MM.1S (cell line): ENCODE measurements at regions not wholly inside any gene's neighbourhood (a gene's known extent, or its start where the extent isn't known, plus 50 kb on each side); places are given as distances from the start of the nearest gene placed in this dataset.

Experiments
- DNase-seq: peaks from one replicate; pipeline ENCODE4 v3.0.0-alpha.2; 2015
- H2AFZ ChIP-seq: fragments of 300-600 bp; sonication (generic); 2 replicates; pipeline ENCODE4 v1.6.0; 2016; ENCODE audit warnings: antibody characterized with exemption, low read length
- H3F3A ChIP-seq: fragments of 300-600 bp; sonication (generic); 2 replicates; pipeline ENCODE4 v1.6.1; 2016; ENCODE audit warnings: mild to moderate bottlenecking, antibody characterized with exemption, low read length, moderate library complexity, mixed read lengths; ENCODE audit not compliant: insufficient read depth
- H3K27ac ChIP-seq: fragments of 300-600 bp; sonication (generic); 2 replicates; pipeline ENCODE4 v1.5.1; 2016; ENCODE audit warnings: mild to moderate bottlenecking, low read length
- H3K27me3 ChIP-seq: fragments of 300-600 bp; sonication (generic); replicated peaks from 2 replicates; pipeline ENCODE4 v1.6.0; 2016; ENCODE audit warnings: low read length; ENCODE audit not compliant: insufficient read depth
- H3K36me3 ChIP-seq: fragments of 300-600 bp; sonication (generic); replicated peaks from 2 replicates; pipeline ENCODE4 v1.6.1; 2016; ENCODE audit warnings: mild to moderate bottlenecking, low read length, mixed read lengths; ENCODE audit not compliant: insufficient read depth
- H3K4me1 ChIP-seq: fragments of 300-600 bp; sonication (generic); 2 replicates; pipeline ENCODE4 v1.6.1; 2016; ENCODE audit warnings: low read length, mixed read lengths
- H3K4me2 ChIP-seq: fragments of 300-600 bp; sonication (generic); 2 replicates; pipeline ENCODE4 v1.6.0; 2016; ENCODE audit warnings: low read depth, low read length
- H3K4me3 ChIP-seq: fragments of 300-600 bp; sonication (generic); 2 replicates; pipeline ENCODE4 v1.5.1; 2016; ENCODE audit warnings: low read length, mixed read lengths
- H3K79me2 ChIP-seq: fragments of 300-600 bp; sonication (generic); 2 replicates; pipeline ENCODE4 v1.6.1; 2016; ENCODE audit warnings: mixed run types, low read length, mixed read lengths
- H3K9ac ChIP-seq: fragments of 300-600 bp; sonication (generic); 2 replicates; pipeline ENCODE4 v1.6.1; 2016; ENCODE audit warnings: low read length, mixed read lengths
- H3K9me2 ChIP-seq: fragments of 300-600 bp; sonication (generic); replicated peaks from 2 replicates; pipeline ENCODE4 v1.6.1; 2016; ENCODE audit warnings: mild to moderate bottlenecking, low read length, mixed read lengths; ENCODE audit not compliant: insufficient read depth
- H3K9me3 ChIP-seq: fragments of 300-600 bp; sonication (generic); replicated peaks from 2 replicates; pipeline ENCODE4 v1.6.1; 2016; ENCODE audit warnings: mild to moderate bottlenecking, low read length, mixed read lengths; ENCODE audit not compliant: insufficient read depth
- H4K20me1 ChIP-seq: fragments of 300-600 bp; sonication (generic); 2 replicates; pipeline ENCODE4 v1.6.1; 2016; ENCODE audit warnings: mild to moderate bottlenecking, low read length, moderate library complexity, mixed read lengths; ENCODE audit not compliant: insufficient read depth
- EZH2 ChIP-seq: fragments of 300-600 bp; sonication (generic); optimal IDR thresholded peaks from 2 replicates; pipeline ENCODE3; 2017; ENCODE audit warnings: low read depth, mild to moderate bottlenecking, antibody characterized with exemption, low read length, mixed read lengths
- EZH2phosphoT487 ChIP-seq: fragments of 300-600 bp; sonication (generic); IDR thresholded peaks from 2 replicates; pipeline ENCODE4 v1.6.1; 2018; ENCODE audit warnings: antibody characterized with exemption, low read length
- TF ChIP-seq, protein P1 (sequence below): fragments of 300-600 bp; sonication (generic); IDR thresholded peaks from 2 replicates; pipeline ENCODE4 v1.5.1; 2016; ENCODE audit warnings: antibody characterized with exemption, low read length, mixed read lengths

DNA sequence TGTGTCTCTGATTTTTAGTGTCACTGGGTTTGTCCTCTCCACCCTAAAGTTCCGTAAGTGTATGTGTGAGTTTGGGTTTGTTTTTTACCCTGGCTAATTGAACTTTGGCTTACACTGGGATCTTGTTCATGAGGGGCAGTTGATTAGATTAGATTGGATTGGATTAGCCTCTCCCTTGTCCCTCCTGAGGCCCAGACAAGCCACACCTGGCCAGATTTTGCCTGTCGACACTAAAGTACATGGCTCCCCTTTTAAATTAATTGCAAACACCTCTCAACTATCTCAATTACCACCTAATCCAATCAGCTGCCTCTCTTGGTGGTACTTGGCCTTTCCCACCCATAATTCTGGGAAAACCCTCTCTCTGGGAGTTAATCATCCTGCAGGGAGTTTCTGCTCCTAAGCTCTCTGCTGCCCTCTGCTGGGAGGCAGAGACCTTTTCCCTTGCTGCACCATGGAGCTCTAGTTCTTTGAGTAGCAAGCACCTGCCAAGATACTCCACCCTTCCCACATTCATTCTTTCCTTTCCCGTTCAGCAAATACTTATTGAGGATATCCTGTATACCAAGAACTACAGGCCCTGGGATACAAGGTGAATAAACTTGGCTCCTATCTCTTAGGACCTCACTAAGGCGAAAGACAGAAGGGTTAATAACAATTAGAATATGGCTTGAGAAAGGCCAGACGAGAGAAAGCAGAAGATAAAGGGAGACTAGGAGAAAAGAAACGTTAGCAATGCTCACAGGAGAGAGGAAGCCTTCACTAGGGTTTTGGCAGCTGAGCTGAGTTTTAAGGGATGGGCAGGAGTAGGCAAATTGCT, 60.0 kb upstream of the MPHOSPH6 start:
- no peaks in the 10 kb centered on the region for H3F3A ChIP-seq
- H3K27ac ChIP-seq: no peak overlapping the region
- no peaks in the 10 kb centered on the region for H3K36me3 ChIP-seq
- no peak for TF ChIP-seq EZH2phosphoT487
- TF ChIP-seq, protein P1, sequence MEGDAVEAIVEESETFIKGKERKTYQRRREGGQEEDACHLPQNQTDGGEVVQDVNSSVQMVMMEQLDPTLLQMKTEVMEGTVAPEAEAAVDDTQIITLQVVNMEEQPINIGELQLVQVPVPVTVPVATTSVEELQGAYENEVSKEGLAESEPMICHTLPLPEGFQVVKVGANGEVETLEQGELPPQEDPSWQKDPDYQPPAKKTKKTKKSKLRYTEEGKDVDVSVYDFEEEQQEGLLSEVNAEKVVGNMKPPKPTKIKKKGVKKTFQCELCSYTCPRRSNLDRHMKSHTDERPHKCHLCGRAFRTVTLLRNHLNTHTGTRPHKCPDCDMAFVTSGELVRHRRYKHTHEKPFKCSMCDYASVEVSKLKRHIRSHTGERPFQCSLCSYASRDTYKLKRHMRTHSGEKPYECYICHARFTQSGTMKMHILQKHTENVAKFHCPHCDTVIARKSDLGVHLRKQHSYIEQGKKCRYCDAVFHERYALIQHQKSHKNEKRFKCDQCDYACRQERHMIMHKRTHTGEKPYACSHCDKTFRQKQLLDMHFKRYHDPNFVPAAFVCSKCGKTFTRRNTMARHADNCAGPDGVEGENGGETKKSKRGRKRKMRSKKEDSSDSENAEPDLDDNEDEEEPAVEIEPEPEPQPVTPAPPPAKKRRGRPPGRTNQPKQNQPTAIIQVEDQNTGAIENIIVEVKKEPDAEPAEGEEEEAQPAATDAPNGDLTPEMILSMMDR: peak; percentile 70
- no peak overlapping the region for H3K9ac ChIP-seq
- no peaks in the 10 kb centered on the region for H3K9me2 ChIP-seq
- no peaks in the 10 kb centered on the region for H3K4me1 ChIP-seq
- H3K4me2 ChIP-seq: no peak overlapping the region
- no peak overlapping the region for H2AFZ ChIP-seq
- no peaks in the 10 kb centered on the region for H3K9me3 ChIP-seq
- no peaks in the 10 kb centered on the region for H3K27me3 ChIP-seq
- H4K20me1 ChIP-seq: no peaks in the 10 kb centered on the region
- H3K79me2 ChIP-seq: no peaks in the 10 kb centered on the region
- H3K4me3 ChIP-seq: no peak overlapping the region
- peak; percentile 32 for DNase-seq

GRCh38 chr16:82226327-82226726, 56.3 kb upstream of the MPHOSPH6 start:
- Histone ChIP-seq H4K20me1 (no peaks in the 10 kb centered on the region), H2AFZ (no peak overlapping the region), H3K4me1 (no peaks in the 10 kb centered on the region), H3K9me3 (no peaks in the 10 kb centered on the region), H3K4me3 (no peak overlapping the region), H3F3A (no peaks in the 10 kb centered on the region), H3K27ac (no peak overlapping the region), H3K79me2 (no peaks in the 10 kb centered on the region), H3K4me2 (no peak overlapping the region), H3K36me3 (no peaks in the 10 kb centered on the region), H3K9ac (no peak overlapping the region), H3K27me3 (no peaks in the 10 kb centered on the region), H3K9me2 (no peaks in the 10 kb centered on the region)
- TF ChIP-seq EZH2: no peak
- TF ChIP-seq, protein P1: no peak
- TF ChIP-seq EZH2phosphoT487: no peak
- DNase-seq: no peak

GRCh38 chr16:82224821-82225220, 54.8 kb upstream of the MPHOSPH6 start:
- Histone ChIP-seq H3K4me1 (no peaks in the 10 kb centered on the region), H3K27me3 (no peaks in the 10 kb centered on the region), H4K20me1 (no peaks in the 10 kb centered on the region), H3F3A (no peaks in the 10 kb centered on the region), H3K4me3 (no peak overlapping the region), H3K4me2 (no peak overlapping the region), H2AFZ (no peak overlapping the region), H3K36me3 (no peaks in the 10 kb centered on the region), H3K79me2 (no peaks in the 10 kb centered on the region), H3K9me2 (no peaks in the 10 kb centered on the region), H3K9me3 (no peaks in the 10 kb centered on the region), H3K27ac (no peak overlapping the region), H3K9ac (no peak overlapping the region)
- no peak for DNase-seq
- TF ChIP-seq, protein P1: no peak
- TF ChIP-seq EZH2phosphoT487 (no peak), EZH2 (no peak)
